ENCODE measurements at regions not wholly inside any gene's neighbourhood (a gene's known extent, or its start where the extent isn't known, plus 50 kb on each side); places are given as distances from the start of the nearest gene placed in this dataset.

DNA sequence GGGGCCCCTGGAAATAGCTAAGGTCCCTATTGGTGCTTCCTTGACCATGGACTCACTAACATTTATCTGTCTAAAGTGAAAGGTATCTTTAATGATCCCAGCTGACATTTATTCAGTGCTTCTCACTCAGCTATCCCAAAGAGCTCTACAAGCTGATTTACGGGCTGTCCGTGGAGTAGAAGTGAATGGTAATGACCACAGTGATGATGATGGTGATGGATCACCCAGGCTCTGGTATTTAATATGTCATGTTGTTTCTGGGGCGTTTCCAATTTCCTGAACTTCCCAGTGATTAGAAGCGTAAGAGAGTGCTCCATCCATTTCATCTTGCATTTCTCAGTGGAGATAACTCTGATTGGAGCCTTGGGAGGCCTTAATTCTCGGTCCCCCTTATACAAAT lies 304.3 kb downstream of the HRH4 start:
- TF ChIP-seq, protein P1, sequence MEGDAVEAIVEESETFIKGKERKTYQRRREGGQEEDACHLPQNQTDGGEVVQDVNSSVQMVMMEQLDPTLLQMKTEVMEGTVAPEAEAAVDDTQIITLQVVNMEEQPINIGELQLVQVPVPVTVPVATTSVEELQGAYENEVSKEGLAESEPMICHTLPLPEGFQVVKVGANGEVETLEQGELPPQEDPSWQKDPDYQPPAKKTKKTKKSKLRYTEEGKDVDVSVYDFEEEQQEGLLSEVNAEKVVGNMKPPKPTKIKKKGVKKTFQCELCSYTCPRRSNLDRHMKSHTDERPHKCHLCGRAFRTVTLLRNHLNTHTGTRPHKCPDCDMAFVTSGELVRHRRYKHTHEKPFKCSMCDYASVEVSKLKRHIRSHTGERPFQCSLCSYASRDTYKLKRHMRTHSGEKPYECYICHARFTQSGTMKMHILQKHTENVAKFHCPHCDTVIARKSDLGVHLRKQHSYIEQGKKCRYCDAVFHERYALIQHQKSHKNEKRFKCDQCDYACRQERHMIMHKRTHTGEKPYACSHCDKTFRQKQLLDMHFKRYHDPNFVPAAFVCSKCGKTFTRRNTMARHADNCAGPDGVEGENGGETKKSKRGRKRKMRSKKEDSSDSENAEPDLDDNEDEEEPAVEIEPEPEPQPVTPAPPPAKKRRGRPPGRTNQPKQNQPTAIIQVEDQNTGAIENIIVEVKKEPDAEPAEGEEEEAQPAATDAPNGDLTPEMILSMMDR (IDR thresholded peaks at IDR 0.05) = no peak

DNA sequence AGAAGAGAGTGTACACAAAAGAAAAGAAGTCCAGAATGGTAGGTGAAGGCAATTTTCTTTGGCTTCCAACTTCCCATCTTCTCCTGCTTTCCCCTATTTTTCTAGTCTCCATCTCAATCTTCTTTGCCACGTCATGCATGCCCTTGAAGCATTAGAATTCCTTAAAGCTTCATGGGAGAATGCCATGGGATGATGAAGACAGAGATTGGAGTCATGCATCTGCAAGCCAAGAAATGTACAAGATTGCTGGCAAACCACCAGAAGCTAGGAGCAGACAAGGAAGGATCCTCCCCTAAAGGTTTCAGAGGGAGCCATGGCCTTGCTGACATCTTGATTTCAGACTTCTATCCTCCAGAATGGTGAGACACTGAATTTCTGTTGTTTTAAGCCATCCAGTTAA lies 305.9 kb downstream of the HRH4 start:
- TF ChIP-seq, protein P1 (IDR thresholded peaks at IDR 0.05) = no peak

DNA sequence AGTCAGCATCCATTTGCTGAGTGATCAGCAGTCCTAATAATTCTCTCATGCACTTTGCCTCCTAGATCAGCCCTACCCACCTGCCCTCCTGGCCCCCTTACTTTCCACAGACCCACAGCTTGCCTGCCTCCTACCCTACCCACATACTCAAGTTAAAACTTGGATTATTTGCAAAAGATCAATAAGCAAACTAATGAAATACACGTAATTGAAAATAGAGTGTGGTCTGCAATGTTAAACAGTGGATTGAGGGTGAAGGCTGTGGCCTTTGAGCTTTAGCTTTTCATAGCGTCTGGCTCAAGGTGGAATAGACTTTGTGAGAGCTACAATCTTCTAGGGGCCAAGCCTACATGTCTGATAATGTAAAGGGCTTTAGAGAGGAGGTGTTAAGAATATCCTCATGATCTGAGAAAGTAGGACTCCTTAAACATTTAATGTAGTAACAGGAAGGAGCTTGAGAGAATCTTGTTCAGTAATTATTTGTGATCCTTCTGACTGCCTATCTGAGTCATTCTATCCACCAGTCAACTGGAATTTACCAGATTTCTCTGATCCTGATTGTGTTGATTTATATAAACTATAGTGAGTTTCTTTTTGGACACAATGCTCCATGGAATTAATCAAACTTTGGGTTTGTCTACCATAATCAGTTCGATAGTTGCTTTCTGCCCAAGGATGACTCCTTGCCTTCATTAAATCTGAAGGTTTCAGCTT lies 310.0 kb downstream of the HRH4 start:
- TF ChIP-seq, protein P1 (IDR thresholded peaks at IDR 0.05) = no peak

DNA sequence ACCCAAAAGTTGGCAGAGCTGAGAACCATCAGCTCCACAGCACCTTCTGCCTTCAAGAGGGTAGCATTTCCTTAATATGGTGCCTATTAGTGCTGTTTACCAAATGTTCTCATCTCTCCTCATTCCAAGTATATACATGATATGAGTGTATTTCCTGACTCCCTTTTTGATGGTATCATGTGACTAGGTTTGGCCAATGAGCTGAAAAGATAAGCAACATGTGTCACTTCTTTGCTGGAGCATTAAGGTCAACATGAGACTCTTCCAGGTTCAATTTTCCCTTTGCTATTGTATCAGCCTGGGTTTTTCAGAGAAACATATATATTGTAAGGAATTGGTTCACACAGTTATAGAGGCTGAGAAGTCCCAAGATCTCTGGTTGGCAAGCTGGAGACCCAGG lies 310.9 kb downstream of the HRH4 start:
- TF ChIP-seq, protein P1 (IDR thresholded peaks at IDR 0.05) = no peak

DNA sequence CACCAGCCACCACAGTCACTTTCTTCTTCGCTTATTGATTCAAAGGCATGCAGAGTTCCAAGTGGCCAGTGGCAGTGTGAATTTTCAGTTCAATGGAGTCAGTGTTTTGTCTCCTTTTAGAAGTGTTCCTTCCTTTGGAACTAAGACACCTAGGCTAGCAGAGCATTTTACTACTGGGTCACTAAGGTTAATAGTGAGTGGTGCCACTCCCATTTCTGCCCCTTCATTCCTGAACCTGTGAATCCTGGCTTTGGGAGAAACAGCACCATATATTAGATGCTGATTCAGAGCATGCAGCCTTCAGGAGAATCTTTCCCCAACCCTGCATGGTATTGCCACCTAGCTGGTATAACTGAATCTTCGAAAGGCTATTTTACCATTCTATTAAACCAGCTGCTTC lies 312.7 kb downstream of the HRH4 start:
- TF ChIP-seq, protein P1 (IDR thresholded peaks at IDR 0.05) = no peak

DNA sequence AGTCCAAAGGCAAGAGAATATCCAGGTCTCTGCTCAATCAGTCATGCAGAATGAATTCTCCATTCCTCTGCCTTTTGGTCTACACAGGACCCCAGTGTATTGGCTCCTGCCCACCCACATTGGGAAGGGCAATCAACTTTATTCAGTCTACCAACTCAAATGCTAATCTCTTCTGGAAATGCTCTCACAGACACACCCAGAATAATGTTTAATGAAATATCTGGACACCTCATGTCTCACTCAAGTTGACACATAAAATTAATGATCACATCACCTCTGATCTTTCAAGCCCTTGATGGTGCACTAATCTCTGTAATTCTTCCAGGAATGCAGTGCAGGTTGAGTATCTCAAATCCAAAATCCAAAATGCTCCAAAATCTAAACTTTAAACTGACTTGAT lies 315.6 kb downstream of the HRH4 start:
- TF ChIP-seq, protein P1 (IDR thresholded peaks at IDR 0.05) = no peak

DNA sequence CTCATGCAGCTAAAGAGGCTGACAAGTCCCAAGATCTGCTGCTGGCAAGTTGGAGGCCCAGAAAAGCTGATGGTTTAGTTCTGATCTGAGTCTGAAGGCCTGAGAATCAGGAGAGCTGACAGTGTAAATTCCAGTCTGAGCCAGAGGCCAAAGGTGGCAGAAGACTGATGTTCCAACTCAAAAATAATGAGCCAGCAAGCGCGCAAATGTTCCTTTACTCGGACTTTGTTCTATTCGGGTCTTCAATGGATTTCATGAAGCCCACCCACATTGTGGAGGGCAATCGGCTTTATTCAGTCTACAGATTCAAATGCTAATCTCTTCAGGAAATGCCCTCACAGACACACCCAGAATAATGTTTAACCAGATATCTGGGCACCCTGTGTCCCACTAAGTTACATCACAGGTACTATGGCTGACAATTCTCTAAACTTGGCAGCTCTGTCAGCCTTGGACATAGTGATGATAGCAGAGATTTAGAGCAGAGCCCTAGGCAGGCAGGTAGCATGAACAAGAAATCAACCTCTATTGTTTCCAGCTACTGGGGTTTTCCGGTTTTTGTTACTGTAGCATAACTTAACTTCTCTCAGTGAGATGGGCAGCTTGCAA lies 318.5 kb downstream of the HRH4 start:
- TF ChIP-seq, protein P1 (IDR thresholded peaks at IDR 0.05) = no peak

Measured in LNCAP (cell line).